GM12878 (cell line): ENCODE measurements at regions not wholly inside any gene's neighbourhood (a gene's known extent, or its start where the extent isn't known, plus 50 kb on each side); places are given as distances from the start of the nearest gene placed in this dataset.

ENCODE experiments used
- ATAC-seq: fragments of 200-7000 bp; cut with Tn5 transposase; 3 replicates; pipeline ENCODE4 v1.9.1; 2020; ENCODE audit warnings: mild to moderate bottlenecking, moderate library complexity
- BruUV-seq: library from RNA; stranded (reverse); fragments of 400-500 nt; replicated peaks from 2 replicates; lab custom pipeline; 2021; lab: Mats Ljungman, UMichigan
- CTCF ChIA-PET: fragments of 300-600 bp; sonication (Branson Sonifier 250); formaldehyde crosslinking; extraction: SDS; loops from one replicate; lab custom pipeline; 2021; ENCODE audit warnings: inconsistent platforms; lab: Yijun Ruan, JAX
- POLR2A ChIA-PET: fragments of 350-600 bp; formaldehyde crosslinking; extraction: SDS; loops from one replicate; lab custom pipeline; 2021; ENCODE audit warnings: inconsistent platforms; lab: Charles Lee
- RAD21 ChIA-PET: fragments of 300-600 bp; sonication (Branson Sonifier 250); formaldehyde crosslinking; loops from one replicate; lab custom pipeline; 2023; ENCODE audit warnings: antibody characterized with exemption; ENCODE audit not compliant: unreplicated experiment; lab: Charles Lee
- SMC1A ChIA-PET: fragments of 300-600 bp; sonication (Branson Sonifier 250); formaldehyde crosslinking; loops from one replicate; lab custom pipeline; 2023; ENCODE audit not compliant: unreplicated experiment, uncharacterized antibody; lab: Charles Lee
- DNase-seq: peaks from one replicate; pipeline ENCODE4 v3.0.0-alpha.2; 2011; ENCODE audit warnings: low read depth, low spot score
- FAIRE-seq: peaks from 3 replicates; lab custom pipeline; 2011; peaks lifted over from hg19 to GRCh38; lab: Jason Lieb, UNC
- H2AFZ ChIP-seq: 2 replicates; pipeline ENCODE4 v1.6.0; 2011; ENCODE audit warnings: low read depth, low read length, control low read depth; ENCODE audit not compliant: control insufficient read depth
- H3K27ac ChIP-seq: 2 replicates; pipeline ENCODE4 v1.5.1; 2011; ENCODE audit warnings: control low read depth; ENCODE audit not compliant: control insufficient read depth, insufficient read depth
- H3K27me3 ChIP-seq, 2 experiments: replicated peaks in 1 of 2; 2 replicates each; pipeline versions ENCODE4 v1.6.0 to v1.6.1; 2011; ENCODE audit warnings: low read length in 1 of 2; ENCODE audit not compliant: control insufficient read depth in 2 of 2, insufficient read depth in 2 of 2
- H3K36me3 ChIP-seq, 2 experiments: 2 replicates each; pipeline ENCODE4 v1.5.1; 2011; ENCODE audit warnings: low read length in 1 of 2; ENCODE audit not compliant: control insufficient read depth in 2 of 2, insufficient read depth in 2 of 2
- H3K4me1 ChIP-seq: 2 replicates; pipeline ENCODE4 v1.6.1; 2011; ENCODE audit warnings: mild to moderate bottlenecking, low read length, moderate library complexity, mixed read lengths; ENCODE audit not compliant: control insufficient read depth, insufficient read depth
- H3K4me2 ChIP-seq: 2 replicates; pipeline ENCODE4 v1.6.0; 2011; ENCODE audit warnings: control low read depth; ENCODE audit not compliant: control insufficient read depth, insufficient read depth
- H3K4me3 ChIP-seq: fragments of 200-600 bp; sonication (generic); 2 replicates; pipeline ENCODE4 v1.5.1; 2016
- H3K79me2 ChIP-seq: 2 replicates; pipeline ENCODE4 v1.6.0; 2011; ENCODE audit warnings: low read length; ENCODE audit not compliant: control insufficient read depth, insufficient read depth
- H3K9ac ChIP-seq: 2 replicates; pipeline ENCODE4 v1.8.0; 2011; ENCODE audit warnings: low read length, control low read depth, mixed read lengths; ENCODE audit not compliant: control insufficient read depth, insufficient read depth
- H3K9me3 ChIP-seq: replicated peaks from 3 replicates; pipeline ENCODE4 v1.5.1; 2011; ENCODE audit warnings: mild to moderate bottlenecking, low read length; ENCODE audit not compliant: control insufficient read depth, insufficient read depth
- H4K20me1 ChIP-seq: 2 replicates; pipeline ENCODE4 v1.6.0; 2011; ENCODE audit not compliant: control insufficient read depth, insufficient read depth
- CBX3 ChIP-seq: fragments of 200-600 bp; sonication (generic); IDR thresholded peaks from 2 replicates; pipeline ENCODE4 v1.6.1; 2016; ENCODE audit warnings: low read depth, borderline replicate concordance
- CEBPB ChIP-seq, 2 experiments: fragments of 150-350 bp in 1 of 2; IDR thresholded peaks; 2 replicates each; pipeline ENCODE4 v1.6.1; 2012 to 2014; ENCODE audit warnings: low read depth in 2 of 2, low read length in 2 of 2, borderline replicate concordance in 1 of 2, inconsistent platforms in 1 of 2
- CHD2 ChIP-seq: IDR thresholded peaks from 2 replicates; pipeline ENCODE4 v1.6.1; 2011; ENCODE audit warnings: low read depth, low read length, improper control_type of control experiment, borderline replicate concordance
- FOXM1 ChIP-seq: IDR thresholded peaks from 2 replicates; pipeline ENCODE4 v1.6.1; 2012; ENCODE audit warnings: low read depth, mild to moderate bottlenecking, inconsistent platforms, low read length, moderate library complexity
- GATAD2B ChIP-seq: fragments of 450-650 bp; conservative IDR thresholded peaks from 2 replicates; pipeline ENCODE4 v1.6.1; 2017; ENCODE audit warnings: low read depth, mild to moderate bottlenecking, moderate library complexity
- IKZF2 ChIP-seq, 2 experiments: fragments of 450-650 bp; IDR thresholded peaks; 2 replicates each; pipeline ENCODE4 v1.6.1; 2017; ENCODE audit warnings: mild to moderate bottlenecking in 2 of 2, moderate library complexity in 2 of 2
- KLF5 ChIP-seq: fragments of 450-650 bp; IDR thresholded peaks from 2 replicates; pipeline ENCODE4 v1.6.1; 2014; ENCODE audit warnings: mild to moderate bottlenecking; ENCODE audit not compliant: partially characterized antibody
- MXI1 ChIP-seq: fragments of 150-350 bp; IDR thresholded peaks from 2 replicates; pipeline ENCODE4 v1.6.1; 2011; ENCODE audit warnings: low read depth, mild to moderate bottlenecking, inconsistent platforms, low read length, improper control_type of control experiment
- NFXL1 ChIP-seq: fragments of 450-650 bp; IDR thresholded peaks from 2 replicates; pipeline ENCODE4 v1.6.1; 2017; ENCODE audit warnings: antibody characterized with exemption, mild to moderate bottlenecking, borderline replicate concordance
- NRF1 ChIP-seq: conservative IDR thresholded peaks from 2 replicates; pipeline ENCODE4 v1.6.1; 2011; ENCODE audit warnings: mild to moderate bottlenecking, low read depth, low read length, improper control_type of control experiment
- POLR2AphosphoS2 ChIP-seq: IDR thresholded peaks from 2 replicates; pipeline ENCODE4 v1.6.1; 2011; ENCODE audit warnings: low read depth, mild to moderate bottlenecking, low read length, improper control_type of control experiment, moderate library complexity
- RBBP5 ChIP-seq: fragments of 200-600 bp; sonication (generic); conservative IDR thresholded peaks from 2 replicates; pipeline ENCODE4 v1.6.1; 2016
- RCOR1 ChIP-seq: conservative IDR thresholded peaks from 2 replicates; pipeline ENCODE4 v1.6.1; 2012; ENCODE audit warnings: low read depth, low read length, improper control_type of control experiment
- RELA ChIP-seq: fragments of 450-650 bp; IDR thresholded peaks from 2 replicates; pipeline ENCODE4 v1.8.0; 2014; ENCODE audit warnings: borderline replicate concordance; ENCODE audit not compliant: partially characterized antibody
- RFX5 ChIP-seq: IDR thresholded peaks from 2 replicates; pipeline ENCODE4 v1.6.1; 2011; ENCODE audit warnings: low read depth, low read length, improper control_type of control experiment
- SP1 ChIP-seq: IDR thresholded peaks from one replicate; pipeline ENCODE4 v1.6.1; 2011; ENCODE audit warnings: low read depth, low read length
- TAF1 ChIP-seq: IDR thresholded peaks from 2 replicates; pipeline ENCODE4 v1.6.1; 2011; ENCODE audit warnings: mild to moderate bottlenecking, low read depth, low read length, borderline replicate concordance
- ZNF217 ChIP-seq: fragments of 450-650 bp; IDR thresholded peaks from 2 replicates; pipeline ENCODE4 v1.6.1; 2017; ENCODE audit warnings: antibody characterized with exemption, mild to moderate bottlenecking
- ZNF24 ChIP-seq: fragments of 450-650 bp; IDR thresholded peaks from 2 replicates; pipeline ENCODE4 v1.6.1; 2017; ENCODE audit warnings: antibody characterized with exemption, mild to moderate bottlenecking
- ZNF274 ChIP-seq: IDR thresholded peaks from one replicate; pipeline ENCODE4 v1.8.0; 2011; ENCODE audit not compliant: insufficient read length, insufficient read depth
- WGBS: methylation state at CpG from one replicate; pipeline ENCODE4 v1.1.6; 2016; ENCODE audit warnings: low lambda C conversion rate; ENCODE audit not compliant: insufficient replicate concordance, insufficient coverage; ENCODE audit errors: missing lambda C conversion rate; 5-methylcytosine and 5-hydroxymethylcytosine counted together
- in situ Hi-C: fragments of 300-500 bp; cut with MboI; formaldehyde crosslinking; loops from 9 replicates; pipeline ENCODE4 v1.14.3; 2018; ENCODE audit warnings: mixed read lengths
- intact Hi-C: fragments of 100-400 bp; cut with micrococcal nuclease; formaldehyde crosslinking; loops from one replicate; pipeline ENCODE4 v1.14.2; 2022; ENCODE audit not compliant: unreplicated experiment
- TF ChIP-seq, protein P1 (sequence below): fragments of 450-650 bp; conservative IDR thresholded peaks from 2 replicates; pipeline ENCODE4 v1.6.1; 2017; ENCODE audit warnings: mild to moderate bottlenecking, moderate library complexity

DNA sequence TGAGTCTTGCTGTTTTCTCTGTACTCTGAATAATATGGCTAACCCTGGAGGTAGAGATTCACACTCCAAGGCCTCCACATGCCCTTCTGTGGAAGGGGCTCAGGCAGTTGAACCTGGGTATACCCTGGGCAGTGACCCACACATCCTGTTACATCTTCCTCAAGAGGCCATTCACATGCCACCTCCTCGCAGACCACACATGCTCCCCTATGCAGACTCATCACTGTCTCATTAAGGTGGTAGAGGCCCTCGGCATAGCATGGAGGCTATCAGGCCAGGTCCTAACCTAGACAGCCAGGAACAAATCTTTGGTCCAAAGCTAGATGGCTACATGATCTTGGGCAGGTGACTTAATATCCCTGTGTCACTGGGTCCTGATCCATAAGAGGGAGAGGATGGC is 363.9 kb upstream of the ZNF507 start (continued):
- no peak for TF ChIP-seq NRF1

- RAD21 ChIA-PET, result no interaction called here
- no peak overlapping the region for H3K4me2 ChIP-seq
- TF ChIP-seq RELA (no peak), IKZF2 (IDR thresholded peaks at IDR 0.05) (no peak), SP1 (no peak), CBX3 (no peak), RFX5 (no peak), MXI1 (no peak), GATAD2B (no peak), CEBPB (IDR thresholded peaks at IDR 0.05; ENCODE audit: borderline replicate concordance in 1 of 2, low read depth in 2 of 2, low read length in 2 of 2) (no peak), ZNF24 (no peak), NFXL1 (no peak), CHD2 (no peak), ZNF274 (no peak), ZNF217 (no peak), KLF5 (no peak), FOXM1 (no peak), RBBP5 (no peak), TAF1 (no peak), POLR2AphosphoS2 (no peak), RCOR1 (no peak)
- TF ChIP-seq, protein P1, sequence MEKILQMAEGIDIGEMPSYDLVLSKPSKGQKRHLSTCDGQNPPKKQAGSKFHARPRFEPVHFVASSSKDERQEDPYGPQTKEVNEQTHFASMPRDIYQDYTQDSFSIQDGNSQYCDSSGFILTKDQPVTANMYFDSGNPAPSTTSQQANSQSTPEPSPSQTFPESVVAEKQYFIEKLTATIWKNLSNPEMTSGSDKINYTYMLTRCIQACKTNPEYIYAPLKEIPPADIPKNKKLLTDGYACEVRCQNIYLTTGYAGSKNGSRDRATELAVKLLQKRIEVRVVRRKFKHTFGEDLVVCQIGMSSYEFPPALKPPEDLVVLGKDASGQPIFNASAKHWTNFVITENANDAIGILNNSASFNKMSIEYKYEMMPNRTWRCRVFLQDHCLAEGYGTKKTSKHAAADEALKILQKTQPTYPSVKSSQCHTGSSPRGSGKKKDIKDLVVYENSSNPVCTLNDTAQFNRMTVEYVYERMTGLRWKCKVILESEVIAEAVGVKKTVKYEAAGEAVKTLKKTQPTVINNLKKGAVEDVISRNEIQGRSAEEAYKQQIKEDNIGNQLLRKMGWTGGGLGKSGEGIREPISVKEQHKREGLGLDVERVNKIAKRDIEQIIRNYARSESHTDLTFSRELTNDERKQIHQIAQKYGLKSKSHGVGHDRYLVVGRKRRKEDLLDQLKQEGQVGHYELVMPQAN, result no peak
- no peak overlapping the region for H3K4me3 ChIP-seq
- no peaks in the 10 kb centered on the region for H3K27me3 ChIP-seq
- FAIRE-seq, result no peak
- in situ Hi-C loops (no loop called here), intact Hi-C loops (no loop called here)
- no peaks in the 10 kb centered on the region; the same call in 2 of the 3 replicates for H3K9me3 ChIP-seq
- DNase-seq, result no peak
- CTCF ChIA-PET, result no interaction called here
- no peak overlapping the region for H3K9ac ChIP-seq
- H3K4me1 ChIP-seq, result no peaks in the 10 kb centered on the region
- WGBS, result 2% methylated on average over 3 of the region's 3 CpGs
- no peak for ATAC-seq
- SMC1A ChIA-PET, result no interaction called here
- H3K36me3 ChIP-seq, result no peaks in the 10 kb centered on the region
- BruUV-seq, result no TSS peak
- POLR2A ChIA-PET, result no interaction called here
- no peak overlapping the region for H3K27ac ChIP-seq
- H3K79me2 ChIP-seq, result no peaks in the 10 kb centered on the region
- H2AFZ ChIP-seq, result no peak overlapping the region
- H4K20me1 ChIP-seq, result no peaks in the 10 kb centered on the region
These were observed 361.8 kb upstream of the ZNF507 start for GRCh38 chr19:31983647-31984046.
